HG02623 (cell line): ENCODE measurements at regions not wholly inside any gene's neighbourhood (a gene's known extent, or its start where the extent isn't known, plus 50 kb on each side); places are given as distances from the start of the nearest gene placed in this dataset.
"Not testable (repeated sequence)": the region's sequence is repeated elsewhere in the genome, so short reads cannot be mapped to it uniquely, and the experiment has no call there.

ENCODE experiments used
- ATAC-seq: cut with Tn5 transposase; IDR thresholded peaks from one replicate; pipeline ENCODE4 v1.9.1; 2021; ENCODE audit warnings: moderate library complexity; ENCODE audit not compliant: unreplicated experiment

DNA sequence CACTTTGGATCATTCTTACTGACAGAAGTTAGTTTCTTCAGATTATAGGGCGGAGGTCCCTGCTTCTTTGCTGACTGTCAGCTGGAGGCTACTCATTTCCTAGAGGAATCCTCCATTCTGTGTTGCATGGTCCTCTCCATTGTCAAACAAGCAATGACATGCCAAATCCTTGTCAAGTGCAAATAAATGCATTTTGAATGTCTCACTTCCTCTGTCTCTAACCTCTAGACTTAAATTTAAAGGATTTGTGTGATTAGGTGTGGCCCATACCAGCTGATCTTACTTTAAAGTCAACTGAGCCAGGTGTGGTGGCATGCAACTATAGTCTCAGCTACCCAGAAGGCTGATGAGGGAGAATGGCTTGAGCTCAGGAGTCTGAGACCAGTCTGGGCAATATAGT is 458.4 kb upstream of the CCDC179 start:
- no peak for ATAC-seq

DNA sequence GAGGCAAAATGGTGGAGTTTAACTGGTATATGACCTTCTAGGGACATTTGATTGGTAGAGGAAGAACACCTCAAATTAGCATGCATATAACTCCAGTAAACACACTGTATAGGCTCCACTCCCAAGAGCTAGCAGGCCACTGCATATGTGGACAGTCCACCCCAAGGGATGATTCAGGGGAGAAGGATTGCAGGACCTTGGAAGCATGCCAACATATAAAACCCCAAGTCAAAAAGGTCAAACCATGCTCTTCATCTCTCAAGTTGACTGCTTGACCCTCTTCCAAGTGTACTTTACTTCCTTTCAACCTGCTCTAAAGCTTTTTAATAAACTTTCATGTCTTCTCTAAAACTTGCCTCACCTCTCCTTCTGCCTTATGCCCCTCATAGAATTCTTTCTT is 459.9 kb upstream of the CCDC179 start:
- no peak for ATAC-seq

DNA sequence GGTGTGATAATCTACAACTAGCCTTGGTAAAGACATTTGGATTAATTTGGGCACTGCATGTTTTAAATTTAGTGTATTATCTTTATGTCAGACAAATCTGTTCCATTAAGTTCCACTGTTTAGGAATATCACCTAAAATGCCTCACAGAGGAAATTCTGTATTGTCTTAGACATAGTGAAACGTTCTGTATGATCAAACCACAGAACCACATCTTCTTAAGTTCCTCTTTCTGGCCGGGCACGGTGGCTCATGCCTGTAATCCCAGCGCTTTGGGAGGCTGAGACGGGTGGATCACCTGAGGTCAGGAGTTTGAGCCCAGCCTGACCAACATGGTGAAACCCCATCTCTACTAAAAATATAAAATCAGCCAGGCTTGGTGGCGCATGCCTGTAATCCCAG is 475.3 kb upstream of the CCDC179 start:
- ATAC-seq = not testable (repeated sequence)

DNA sequence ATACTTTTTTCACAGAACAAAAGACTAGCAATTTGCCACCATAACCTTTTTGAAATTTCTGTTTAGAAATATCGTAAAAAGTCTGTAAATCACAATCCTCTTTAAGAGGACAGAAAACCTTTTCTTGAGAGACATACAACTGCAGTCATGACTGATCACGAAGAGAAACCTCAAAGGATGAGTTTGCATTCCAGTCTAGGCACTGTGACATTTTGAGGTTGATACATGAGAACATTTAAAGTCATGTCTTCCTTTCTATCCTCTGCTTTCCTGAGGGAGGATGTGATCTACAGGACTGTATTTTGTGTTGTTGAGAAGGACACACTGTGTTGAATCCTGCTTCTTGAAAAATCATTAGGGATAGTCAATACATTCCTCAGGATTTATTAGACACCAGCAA is 476.7 kb upstream of the CCDC179 start:
- no peak for ATAC-seq

DNA sequence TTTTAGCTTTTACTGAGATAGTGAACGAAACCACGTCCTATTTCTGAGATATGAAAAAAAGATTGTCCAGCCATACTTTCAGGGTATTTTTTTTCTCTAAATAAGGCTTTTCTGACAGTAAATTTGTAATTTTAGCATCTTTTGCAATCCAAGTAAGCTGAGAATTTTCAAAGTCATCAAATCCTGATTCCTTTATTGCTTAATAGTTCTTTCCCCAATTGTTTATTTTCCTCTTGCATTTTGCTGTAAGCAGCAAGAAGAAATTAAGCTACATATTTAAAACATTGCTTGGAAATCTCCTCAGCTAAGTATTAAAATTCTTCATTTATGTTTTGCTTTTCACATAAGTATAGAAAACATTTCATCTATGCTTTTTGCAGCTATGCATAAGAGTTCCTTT is 493.3 kb upstream of the CCDC179 start:
- ATAC-seq = no peak

DNA sequence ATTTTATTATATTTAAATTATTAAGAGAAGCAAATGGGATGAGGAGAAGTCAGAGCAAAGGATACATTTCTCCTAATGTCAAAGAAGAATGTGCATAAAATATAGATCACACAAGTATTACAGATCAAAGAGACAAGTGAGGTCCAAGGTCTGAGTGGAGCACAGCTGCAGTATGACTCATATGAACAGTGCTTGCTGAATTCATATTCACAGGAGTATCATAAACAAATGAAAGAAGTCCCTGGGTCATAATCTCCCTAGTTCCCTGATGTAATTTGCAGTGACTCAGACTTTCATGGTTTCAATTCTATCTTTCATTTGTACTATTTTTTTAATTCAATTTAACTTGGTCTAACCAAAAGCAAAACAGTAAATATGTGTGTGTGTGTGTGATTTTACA is 499.0 kb upstream of the CCDC179 start:
- ATAC-seq = no peak

DNA sequence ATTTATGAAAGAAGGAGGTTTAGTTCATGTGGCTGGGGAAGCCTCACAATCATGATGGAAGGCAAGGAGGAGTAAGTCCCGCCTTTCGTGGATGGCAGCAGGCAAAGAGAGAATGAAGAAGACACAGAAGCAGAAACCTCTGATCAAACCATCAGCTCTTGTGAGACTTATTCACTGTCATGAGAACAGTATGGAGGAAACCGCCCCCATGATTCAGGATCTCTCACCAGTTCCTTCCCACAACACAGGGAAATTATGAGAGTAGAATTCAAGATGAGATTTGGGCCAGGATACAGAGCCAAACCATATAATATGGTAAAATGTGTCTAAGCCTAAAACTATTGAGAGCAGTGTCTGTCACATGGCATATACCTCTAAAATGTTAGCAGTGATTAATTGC is 503.8 kb upstream of the CCDC179 start:
- no peak for ATAC-seq

DNA sequence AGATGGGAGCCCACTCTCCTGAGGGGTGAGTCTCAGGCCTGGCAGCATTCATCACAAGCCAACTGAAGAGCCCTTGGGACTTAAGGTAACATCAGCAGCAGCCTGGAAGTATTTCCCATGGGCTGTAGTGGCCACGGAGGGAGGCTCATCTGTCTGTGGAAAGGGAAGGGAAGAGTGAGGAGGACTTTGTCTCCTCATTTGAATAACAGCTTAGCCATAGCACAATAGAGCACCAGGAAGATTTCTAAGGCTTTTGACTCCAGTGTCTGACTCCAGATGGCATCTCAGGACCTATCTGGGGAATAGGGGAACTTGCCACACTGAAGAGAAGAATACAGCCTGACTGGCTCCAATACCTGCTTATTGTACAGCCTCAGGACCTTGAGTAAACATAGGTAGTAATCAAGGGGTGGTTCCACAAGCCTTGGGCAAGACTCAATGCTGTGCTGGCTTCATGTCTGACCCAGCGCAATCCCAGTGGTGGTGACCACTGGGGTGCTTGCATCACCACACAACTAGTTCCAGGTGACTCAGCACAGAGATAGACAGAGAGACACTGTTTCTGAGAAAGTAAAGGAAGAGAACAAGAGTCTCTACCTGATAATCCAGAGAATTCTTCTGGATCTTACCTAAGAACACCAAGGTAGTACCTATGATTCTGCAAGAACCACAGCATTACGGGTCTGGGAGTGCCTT is 510.5 kb upstream of the CCDC179 start:
- no peak for ATAC-seq

DNA sequence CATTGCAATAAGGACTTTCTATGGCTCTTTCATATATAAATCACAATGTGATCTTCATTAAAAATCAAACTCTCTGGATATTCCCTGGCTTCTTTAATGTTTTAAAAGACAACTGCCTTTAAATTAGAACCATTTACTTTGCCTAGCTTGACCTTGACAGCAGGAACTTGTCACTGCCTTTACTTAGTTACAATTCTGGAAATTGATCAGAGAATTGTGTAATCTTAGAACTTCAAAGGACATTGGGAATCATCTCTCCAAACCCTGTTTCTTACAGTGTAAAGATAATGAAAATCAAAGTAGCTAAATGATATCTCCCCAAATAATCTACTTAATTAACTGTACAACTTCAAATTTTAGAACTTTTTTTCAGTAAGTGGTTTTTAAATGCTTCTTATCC is 517.6 kb upstream of the CCDC179 start:
- ATAC-seq = no peak

DNA sequence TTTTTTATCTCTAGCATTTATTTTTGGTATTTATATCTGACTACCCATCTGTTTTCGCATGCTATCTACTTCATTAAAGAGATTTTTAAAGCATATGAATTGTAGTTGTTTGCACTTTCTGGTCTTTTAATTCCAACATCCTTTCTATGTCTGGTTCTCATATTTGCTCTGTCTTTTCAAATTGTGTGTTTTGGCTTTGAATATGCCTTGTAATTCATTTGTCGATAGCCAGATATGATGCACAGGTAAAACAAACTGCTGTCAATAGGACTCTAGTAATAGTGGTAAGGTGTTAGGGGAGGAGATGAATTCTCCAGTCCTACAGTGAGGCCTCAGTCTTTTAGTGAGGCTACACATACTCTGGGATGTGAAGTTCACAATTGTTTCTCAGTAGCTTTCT is 530.8 kb upstream of the CCDC179 start:
- ATAC-seq = no peak

DNA sequence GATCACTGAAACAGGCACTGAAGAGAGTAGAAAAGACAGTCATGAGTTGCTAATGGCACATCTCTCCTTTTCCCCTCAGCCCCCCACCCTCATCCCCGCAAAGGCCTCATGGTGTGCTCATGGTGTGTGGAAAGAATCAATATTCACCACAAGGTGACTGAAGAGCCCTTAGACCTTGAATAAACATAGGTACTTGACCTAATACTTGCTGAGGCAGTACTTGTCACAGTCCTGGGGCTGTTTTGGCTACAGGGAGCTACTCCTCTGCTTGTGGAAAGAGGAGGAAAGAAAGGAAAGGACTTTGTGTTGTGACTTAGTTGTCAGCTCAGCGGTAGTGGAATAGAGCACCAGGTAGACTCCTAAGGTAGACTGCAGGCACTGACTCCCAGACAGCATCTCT is 537.8 kb upstream of the CCDC179 start:
- ATAC-seq = no peak

DNA sequence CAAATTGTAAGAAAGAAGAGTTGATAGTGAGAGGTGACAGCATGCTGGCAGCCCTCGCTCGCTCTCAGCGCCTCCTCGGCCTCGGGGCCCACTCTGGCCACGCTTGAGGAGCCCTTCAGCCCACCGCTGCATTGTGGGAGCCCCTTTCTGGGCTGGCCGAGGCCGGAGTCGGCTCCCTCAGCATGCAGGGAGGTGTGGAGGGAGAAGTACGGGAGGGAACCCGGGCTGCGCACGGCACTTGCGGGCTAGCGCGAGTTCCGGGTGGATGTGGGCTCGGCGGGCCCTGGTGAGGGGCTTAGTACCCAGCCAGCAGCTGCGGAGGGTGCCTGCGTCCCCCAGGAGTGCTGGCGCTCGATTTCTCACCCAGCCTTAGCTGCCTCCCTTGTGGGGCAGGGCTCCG is 539.7 kb upstream of the CCDC179 start:
- no peak for ATAC-seq

DNA sequence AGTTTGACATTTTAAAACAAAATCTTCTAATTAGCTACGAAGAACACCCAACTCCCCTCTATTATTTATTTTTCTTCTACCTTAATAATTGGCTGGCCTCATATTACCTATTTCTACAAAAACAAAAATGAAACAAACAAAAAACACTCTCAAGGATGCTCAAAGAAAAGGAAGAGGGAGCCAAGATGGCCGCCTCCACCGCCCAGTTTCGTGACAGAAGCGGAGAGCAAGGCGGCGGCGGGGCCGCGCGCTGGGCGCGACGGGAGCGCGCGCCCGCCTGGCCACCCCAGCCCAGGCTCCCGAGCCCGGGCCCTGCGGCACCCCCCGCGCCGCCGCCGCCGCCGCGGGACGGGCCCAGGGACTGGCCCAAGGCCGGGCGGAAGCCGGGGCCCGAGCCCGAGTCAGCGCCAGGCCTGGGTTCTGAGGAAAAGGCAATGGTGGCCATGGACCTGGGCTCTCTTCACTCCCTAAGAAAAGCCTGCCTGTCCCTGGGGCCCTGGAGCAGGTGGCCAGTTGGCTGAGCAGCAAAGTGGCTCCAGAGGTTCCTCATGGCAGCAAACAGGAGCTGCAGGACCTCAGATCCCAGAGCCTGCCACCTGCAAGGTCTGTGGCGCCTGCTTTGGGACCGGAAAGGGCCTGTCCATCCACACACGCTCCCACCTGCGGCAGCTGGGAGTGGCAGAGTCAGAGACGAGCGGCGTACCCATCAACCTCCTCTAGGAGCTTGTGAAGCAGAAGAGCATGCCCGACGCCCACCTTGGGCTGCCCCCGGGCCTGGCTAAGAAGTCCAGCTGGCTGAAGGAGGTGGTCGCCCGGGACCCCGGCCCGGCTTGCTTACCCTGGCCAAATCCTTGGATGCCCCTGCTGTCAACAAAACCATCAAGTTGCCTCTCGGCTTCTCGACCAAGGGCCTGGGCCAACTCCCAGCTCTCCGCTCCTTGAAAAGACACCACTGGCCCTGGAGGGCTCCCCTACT is 543.2 kb upstream of the CCDC179 start:
- no peak for ATAC-seq

DNA sequence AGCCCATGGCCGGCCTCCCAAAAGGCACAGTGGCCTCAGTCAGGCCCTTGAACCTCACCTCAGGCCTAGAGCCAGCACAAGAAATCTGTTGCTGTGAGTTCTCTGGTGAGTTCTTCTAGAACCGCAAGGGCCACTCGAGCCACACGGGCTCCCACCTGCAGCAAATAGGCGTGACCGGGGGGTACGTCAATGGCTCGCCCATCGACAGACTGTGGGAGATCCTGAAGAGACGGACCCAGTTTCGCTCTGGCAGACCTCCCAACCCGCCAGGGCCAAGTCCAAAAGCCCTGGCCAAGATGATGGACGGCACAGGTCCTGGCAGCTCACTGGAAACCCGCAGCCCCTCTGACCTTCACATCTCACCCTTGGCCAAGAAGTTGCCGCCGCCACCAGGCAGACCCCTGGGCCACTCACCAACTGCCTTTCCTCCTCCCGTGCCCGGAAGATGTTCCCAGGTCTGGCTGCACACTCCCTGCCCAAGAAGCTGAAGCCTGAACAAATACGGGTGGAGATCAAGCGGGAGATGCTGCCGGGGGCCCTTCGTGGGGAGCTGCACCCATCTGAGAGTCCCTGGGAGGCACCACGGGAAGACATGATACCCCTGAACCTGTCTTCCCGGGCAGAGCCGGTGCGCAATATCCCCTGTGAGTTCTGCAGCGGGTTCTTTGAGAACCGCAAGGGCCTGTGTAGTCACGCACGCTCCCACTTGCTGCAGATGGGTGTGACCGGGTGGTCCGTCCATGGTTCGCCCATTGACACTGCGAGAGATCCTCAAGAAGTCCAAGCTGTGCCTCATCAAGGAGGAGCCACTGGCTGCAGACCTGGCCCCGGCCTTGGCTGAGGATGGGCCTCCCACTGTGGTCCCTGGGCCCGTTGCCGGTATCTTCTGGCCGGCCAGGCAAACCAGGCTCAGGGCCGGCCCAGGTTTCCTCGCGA is 544.2 kb upstream of the CCDC179 start:
- no peak for ATAC-seq

DNA sequence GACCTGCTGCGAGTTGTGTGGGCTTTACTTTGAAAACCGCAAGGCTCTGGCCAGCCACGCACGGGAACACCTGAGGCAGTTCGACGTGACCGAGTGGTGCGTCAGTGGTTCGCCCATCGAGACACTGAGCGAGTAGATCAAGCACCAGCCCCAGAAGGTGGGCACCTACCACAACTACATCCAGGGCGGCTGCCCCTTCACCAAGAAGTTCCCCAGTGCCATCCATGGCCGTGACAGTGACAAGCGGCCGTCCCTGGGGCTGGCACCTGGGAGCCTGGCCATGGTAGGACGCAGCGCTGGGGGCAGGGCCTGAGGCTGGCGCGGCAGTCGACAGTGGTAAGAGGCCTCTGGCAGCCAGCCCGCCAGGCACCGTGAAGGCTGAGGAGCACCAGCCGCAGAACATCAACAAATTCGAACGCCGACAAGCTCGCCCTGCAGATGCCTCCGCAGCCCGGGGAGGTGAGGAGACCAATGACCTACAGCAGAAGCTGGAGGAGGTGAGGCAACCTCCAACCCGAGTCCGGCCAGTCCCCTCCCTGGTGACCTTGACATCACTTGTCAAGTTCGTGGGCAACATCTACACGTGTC is 545.2 kb upstream of the CCDC179 start:
- ATAC-seq = no peak

DNA sequence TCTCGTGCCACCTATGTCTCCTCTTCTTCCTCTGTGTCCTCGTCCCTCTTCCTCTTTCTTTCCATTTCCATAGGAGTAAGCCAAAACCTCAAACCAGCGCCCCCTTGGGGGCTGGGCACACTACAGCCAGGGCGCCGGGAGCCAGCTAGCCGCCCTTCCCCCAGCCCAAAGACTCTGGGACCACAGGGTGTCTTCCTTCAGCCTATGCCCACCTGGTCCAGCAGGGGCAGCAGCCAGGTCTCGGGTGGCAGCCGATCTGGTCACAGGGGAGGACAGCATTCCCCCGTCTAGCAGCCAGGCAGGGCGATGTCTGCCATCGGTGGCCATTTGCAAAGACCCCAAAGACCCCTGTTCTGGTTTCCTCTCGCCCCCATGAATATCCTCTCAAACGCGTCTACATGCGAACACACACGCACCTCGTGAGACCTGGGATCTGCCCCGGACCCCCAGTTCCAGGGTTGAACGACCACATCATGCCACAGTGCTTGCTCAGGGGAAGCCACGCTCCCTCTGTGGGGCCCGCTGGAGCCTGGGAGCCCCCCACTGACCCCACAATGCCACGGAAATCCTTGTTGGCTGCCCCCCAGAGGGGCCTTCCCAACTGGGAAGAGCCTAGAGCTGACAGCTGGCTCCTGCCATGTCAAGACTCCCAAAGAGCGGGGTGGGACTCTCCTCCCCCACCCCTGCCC is 546.0 kb upstream of the CCDC179 start:
- no peak for ATAC-seq

DNA sequence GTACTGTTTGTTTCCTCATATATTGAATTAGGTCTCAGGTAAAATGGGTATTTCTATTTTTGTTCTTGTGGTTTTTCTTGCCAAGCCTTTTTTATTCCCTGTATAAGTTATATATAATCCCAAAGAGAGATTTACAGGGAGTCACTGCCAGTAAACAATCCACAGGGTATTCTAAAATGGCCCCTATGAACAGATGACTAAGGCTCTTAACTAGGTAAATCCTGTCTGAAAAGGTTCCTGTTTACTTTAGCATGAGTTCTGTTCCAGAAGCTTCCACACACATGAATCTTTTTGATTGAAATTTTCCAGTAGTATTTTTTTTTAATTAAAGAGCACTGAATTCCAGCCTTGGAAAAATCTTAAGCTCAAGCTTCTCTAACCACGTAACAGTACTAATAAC is 552.8 kb upstream of the CCDC179 start:
- no peak for ATAC-seq

DNA sequence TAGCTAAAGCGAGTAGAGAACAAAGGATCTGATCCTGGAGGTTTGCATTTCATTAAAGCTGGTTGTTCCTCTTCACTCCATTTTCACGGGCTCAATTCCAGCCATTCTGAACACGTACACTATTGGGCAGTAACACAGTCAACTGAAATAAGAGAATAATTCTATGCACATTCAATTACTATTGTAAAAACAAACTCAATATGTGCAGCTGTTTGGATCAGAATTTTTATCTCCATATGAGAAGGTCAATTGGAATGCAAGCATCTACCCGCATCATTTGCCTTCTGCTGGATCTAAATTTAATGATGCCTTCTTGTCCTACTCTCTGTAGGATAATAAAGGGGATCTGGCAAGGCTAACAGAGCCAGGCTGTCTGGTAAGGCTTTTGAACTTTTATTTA is 562.8 kb upstream of the CCDC179 start:
- ATAC-seq = no peak

DNA sequence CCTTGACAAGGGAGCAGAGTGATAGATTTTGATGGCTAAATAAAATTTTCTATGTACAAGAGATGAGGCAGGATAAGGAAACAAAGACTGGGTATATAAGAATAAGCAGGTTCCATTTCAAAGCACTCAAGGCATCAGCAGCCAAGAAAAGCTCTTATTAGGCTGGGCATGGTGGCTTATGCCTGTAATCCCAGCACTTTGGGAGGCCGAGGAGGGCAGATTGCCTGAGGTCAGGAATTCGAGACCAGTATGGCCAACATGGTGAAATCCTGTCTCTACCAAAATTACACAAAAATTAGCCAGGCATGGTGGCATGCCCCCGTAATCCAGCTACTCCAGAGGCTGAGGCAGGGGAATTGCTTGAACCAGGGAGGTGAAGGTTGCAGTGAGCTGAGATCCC is 563.4 kb upstream of the CCDC179 start:
- no peak for ATAC-seq

DNA sequence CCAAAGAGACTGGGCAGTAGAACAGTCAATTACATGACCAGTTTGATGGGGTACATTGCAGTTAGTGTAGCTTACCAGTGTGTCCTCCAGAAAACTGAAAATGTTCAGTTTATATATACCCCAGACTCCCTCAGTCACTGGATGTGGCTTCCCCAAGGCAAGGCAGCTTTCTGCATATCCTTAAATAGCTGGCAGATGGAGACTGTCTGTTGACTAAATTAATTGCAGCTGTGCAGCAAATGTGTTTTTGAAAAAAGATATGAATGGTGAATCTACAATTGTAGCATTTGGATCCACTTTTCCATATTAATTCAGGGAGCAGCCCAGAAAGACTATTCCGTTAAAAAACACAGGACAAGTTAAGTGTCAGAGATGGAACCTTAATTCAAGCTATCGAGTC is 565.1 kb upstream of the CCDC179 start:
- no peak for ATAC-seq
